Natural killer cell (primary cell): ENCODE measurements at regions not wholly inside any gene's neighbourhood (a gene's known extent, or its start where the extent isn't known, plus 50 kb on each side); places are given as distances from the start of the nearest gene placed in this dataset.

ENCODE experiments used
- ATAC-seq, 3 donors: fragments of 150-1000 bp in 2 of 3; fragments of 200-7000 bp in 1 of 3; cut with Tn5 transposase; 1 replicate in 1 of 3; 2 replicates in 2 of 3; pipeline ENCODE4 v1.10.0; 2021; ENCODE audit warnings: mild to moderate bottlenecking in 2 of 3, moderate library complexity in 2 of 3
- DNase-seq, 2 donors: peaks; one replicate each; pipeline versions ENCODE4 v3.0.0 to v3.0.0-alpha.2; 2013 to 2021; ENCODE audit warnings: mixed read lengths in 1 of 2
- H3K27ac ChIP-seq: one replicate; pipeline ENCODE4 v1.5.1; 2013; ENCODE audit warnings: mild to moderate bottlenecking, low read length
- H3K27me3 ChIP-seq: one replicate; pipeline ENCODE4 v1.6.1; 2013; ENCODE audit warnings: low read length; ENCODE audit not compliant: control insufficient read depth, insufficient read depth
- H3K36me3 ChIP-seq: one replicate; pipeline ENCODE4 v1.6.1; 2013; ENCODE audit warnings: low read length; ENCODE audit not compliant: control insufficient read depth, insufficient read depth
- H3K4me1 ChIP-seq: one replicate; pipeline ENCODE4 v1.6.1; 2013; ENCODE audit warnings: low read length; ENCODE audit not compliant: control insufficient read depth, insufficient read depth
- H3K4me3 ChIP-seq: one replicate; pipeline ENCODE4 v1.5.1; 2013; ENCODE audit warnings: low read length
- H3K9me3 ChIP-seq: one replicate; pipeline ENCODE4 v1.6.1; 2013; ENCODE audit warnings: low read length; ENCODE audit not compliant: control insufficient read depth, insufficient read depth
- H3K27ac Mint-ChIP-seq, 2 donors: one replicate each; pipeline ENCODE4 v1.8.0; 2022; ENCODE audit warnings: mild to moderate bottlenecking in 2 of 2, mixed read lengths in 2 of 2, moderate library complexity in 1 of 2
- H3K27me3 Mint-ChIP-seq, 2 donors: one replicate each; pipeline ENCODE4 v1.8.0; 2022; ENCODE audit warnings: low read depth in 2 of 2, mixed read lengths in 2 of 2
- H3K36me3 Mint-ChIP-seq: one replicate; pipeline ENCODE4 v1.8.0; 2022; ENCODE audit warnings: mixed read lengths
- H3K4me1 Mint-ChIP-seq, 2 donors: one replicate each; pipeline ENCODE4 v1.8.0; 2022; ENCODE audit warnings: mixed read lengths in 2 of 2
- H3K4me3 Mint-ChIP-seq: one replicate; pipeline ENCODE4 v1.8.0; 2022; ENCODE audit warnings: mild to moderate bottlenecking, moderate library complexity, mixed read lengths
- H3K9me3 Mint-ChIP-seq, 2 donors: one replicate each; pipeline ENCODE4 v1.8.0; 2022; ENCODE audit warnings: mixed read lengths in 2 of 2
- WGBS: methylation state at CpG from one replicate; pipeline ENCODE4 v1.1.7; 2013; ENCODE audit warnings: missing lambda C conversion rate; ENCODE audit not compliant: insufficient coverage; 5-methylcytosine and 5-hydroxymethylcytosine counted together
- intact Hi-C: fragments of 100-400 bp; cut with micrococcal nuclease; formaldehyde crosslinking; loops from one replicate; pipeline ENCODE4 v1.14.2; 2022
- TF ChIP-seq, protein P1 (sequence below): fragments of 200-600 bp; IDR thresholded peaks from one replicate; pipeline ENCODE4 v1.8.0; 2022; ENCODE audit warnings: antibody characterized with exemption

DNA sequence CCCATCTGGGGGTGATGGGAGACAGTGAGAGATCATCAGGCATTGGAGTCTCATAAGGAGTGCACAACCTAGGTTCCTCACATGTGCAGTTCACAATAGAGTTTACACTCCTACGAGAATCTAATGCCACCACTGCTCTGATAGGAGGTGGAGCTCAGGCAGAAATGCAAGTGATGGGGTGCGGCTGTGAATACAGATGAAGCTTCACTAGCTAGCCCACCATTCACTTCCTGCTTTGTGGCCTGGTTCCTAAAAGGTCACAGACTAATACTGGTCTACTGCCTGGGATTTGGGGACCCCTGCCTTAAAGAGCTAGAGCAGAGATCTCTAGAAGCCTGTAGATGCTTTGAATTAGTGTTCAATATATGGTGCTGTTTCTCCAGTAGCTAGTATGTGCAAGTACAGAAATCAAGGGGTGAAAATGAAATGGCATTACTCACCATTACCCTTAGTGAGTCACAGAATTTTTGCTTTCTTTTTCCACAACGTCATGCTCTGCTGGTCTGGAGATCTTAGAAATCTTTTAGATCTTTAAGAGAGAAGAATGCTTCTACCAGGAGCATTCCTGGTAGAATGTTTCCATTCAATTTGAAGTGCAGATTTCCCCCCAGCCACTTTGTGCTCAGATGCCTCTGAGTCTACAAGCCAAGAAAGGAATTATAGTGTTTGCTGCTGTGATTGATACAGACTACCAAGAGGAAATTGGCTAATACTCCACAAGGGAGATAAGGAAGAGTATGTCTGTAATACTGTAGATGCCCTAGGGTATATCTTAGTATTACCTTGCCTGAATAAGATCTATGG is 2301.2 kb downstream of the PCDH9 start:
- TF ChIP-seq, protein P1, sequence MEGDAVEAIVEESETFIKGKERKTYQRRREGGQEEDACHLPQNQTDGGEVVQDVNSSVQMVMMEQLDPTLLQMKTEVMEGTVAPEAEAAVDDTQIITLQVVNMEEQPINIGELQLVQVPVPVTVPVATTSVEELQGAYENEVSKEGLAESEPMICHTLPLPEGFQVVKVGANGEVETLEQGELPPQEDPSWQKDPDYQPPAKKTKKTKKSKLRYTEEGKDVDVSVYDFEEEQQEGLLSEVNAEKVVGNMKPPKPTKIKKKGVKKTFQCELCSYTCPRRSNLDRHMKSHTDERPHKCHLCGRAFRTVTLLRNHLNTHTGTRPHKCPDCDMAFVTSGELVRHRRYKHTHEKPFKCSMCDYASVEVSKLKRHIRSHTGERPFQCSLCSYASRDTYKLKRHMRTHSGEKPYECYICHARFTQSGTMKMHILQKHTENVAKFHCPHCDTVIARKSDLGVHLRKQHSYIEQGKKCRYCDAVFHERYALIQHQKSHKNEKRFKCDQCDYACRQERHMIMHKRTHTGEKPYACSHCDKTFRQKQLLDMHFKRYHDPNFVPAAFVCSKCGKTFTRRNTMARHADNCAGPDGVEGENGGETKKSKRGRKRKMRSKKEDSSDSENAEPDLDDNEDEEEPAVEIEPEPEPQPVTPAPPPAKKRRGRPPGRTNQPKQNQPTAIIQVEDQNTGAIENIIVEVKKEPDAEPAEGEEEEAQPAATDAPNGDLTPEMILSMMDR = no peak
- Histone ChIP-seq H3K9me3 (peaks cover 10% of the 10 kb centered on the region), H3K36me3 (no peaks in the 10 kb centered on the region), H3K27me3 (no peaks in the 10 kb centered on the region), H3K4me1 (no peaks in the 10 kb centered on the region), H3K4me3 (no peak overlapping the region), H3K27ac (no peak overlapping the region)
- H3K27ac Mint-ChIP-seq = no peak overlapping the region
- 67% methylated on average over 3 of the region's 3 CpGs for WGBS
- ATAC-seq (no peak), DNase-seq (no peak)
- H3K9me3 Mint-ChIP-seq = peaks cover 0 to 2% of the 10 kb centered on the region in 2 donors
- H3K27me3 Mint-ChIP-seq = no peaks in the 10 kb centered on the region
- H3K4me3 Mint-ChIP-seq = no peak overlapping the region
- H3K36me3 Mint-ChIP-seq = no peaks in the 10 kb centered on the region
- H3K4me1 Mint-ChIP-seq = no peaks in the 10 kb centered on the region
- intact Hi-C loops = no loop called here

GRCh38 chr13:64925727-64926126 is 2304.4 kb downstream of the PCDH9 start:
- H3K9me3 Mint-ChIP-seq = peaks cover 7 to 10% of the 10 kb centered on the region in 2 donors
- ATAC-seq (no peak), DNase-seq (no peak)
- H3K36me3 Mint-ChIP-seq = no peaks in the 10 kb centered on the region
- Histone ChIP-seq H3K4me3 (no peak overlapping the region), H3K4me1 (no peaks in the 10 kb centered on the region), H3K27me3 (no peaks in the 10 kb centered on the region), H3K27ac (no peak overlapping the region), H3K9me3 (peaks cover 10% of the 10 kb centered on the region), H3K36me3 (no peaks in the 10 kb centered on the region)
- H3K4me3 Mint-ChIP-seq = no peak overlapping the region
- 92% methylated on average over 19 of the region's 22 CpGs for WGBS
- TF ChIP-seq, protein P1 = no peak
- no peaks in the 10 kb centered on the region for H3K4me1 Mint-ChIP-seq
- intact Hi-C loops = no loop called here
- H3K27ac Mint-ChIP-seq = no peak overlapping the region
- H3K27me3 Mint-ChIP-seq = no peaks in the 10 kb centered on the region

- no peak overlapping the region for H3K4me3 Mint-ChIP-seq
- intact Hi-C loops = no loop called here
- H3K27ac ChIP-seq = no peak overlapping the region
- peaks cover 10% of the 10 kb centered on the region for H3K9me3 ChIP-seq
- no peaks in the 10 kb centered on the region for H3K27me3 ChIP-seq
- H3K4me3 ChIP-seq = no peak overlapping the region
- ATAC-seq (no peak), DNase-seq (no peak)
- 89% methylated on average over 7 of the region's 7 CpGs for WGBS
- no peaks in the 10 kb centered on the region for H3K27me3 Mint-ChIP-seq
- TF ChIP-seq, protein P1 = no peak
- H3K9me3 Mint-ChIP-seq = peaks cover 9 to 12% of the 10 kb centered on the region in 2 donors
- H3K36me3 Mint-ChIP-seq = no peaks in the 10 kb centered on the region
- H3K27ac Mint-ChIP-seq = no peak overlapping the region
- H3K36me3 ChIP-seq = no peaks in the 10 kb centered on the region
- no peaks in the 10 kb centered on the region for H3K4me1 Mint-ChIP-seq
- no peaks in the 10 kb centered on the region for H3K4me1 ChIP-seq
Observed at GRCh38 chr13:64925284-64925683, 2304.9 kb downstream of the PCDH9 start.

DNA sequence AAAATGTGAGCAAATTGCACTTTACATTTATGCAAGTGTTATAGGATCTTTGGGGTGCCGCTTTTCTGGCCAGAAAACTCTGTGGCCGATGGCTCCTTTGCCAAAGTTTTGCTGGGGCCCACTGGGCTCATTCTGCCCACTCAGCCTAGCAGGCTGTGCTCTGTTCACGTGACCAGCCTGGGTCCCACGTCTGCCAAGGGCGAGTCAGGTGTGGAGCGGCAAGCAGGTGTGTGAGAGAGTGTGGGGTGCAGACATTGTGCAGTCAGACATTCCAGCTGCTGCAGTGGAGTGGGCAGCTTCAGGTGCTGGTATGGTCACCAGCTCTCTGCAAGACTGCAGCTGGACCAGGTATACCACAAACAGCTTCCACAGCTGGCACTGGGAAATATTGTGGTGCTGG is 2305.7 kb downstream of the PCDH9 start:
- DNase-seq (no peak), ATAC-seq (no peak)
- no peaks in the 10 kb centered on the region for H3K36me3 ChIP-seq
- TF ChIP-seq, protein P1 = no peak
- intact Hi-C loops = no loop called here
- Mint-ChIP-seq H3K9me3 (peaks cover 9 to 12% of the 10 kb centered on the region in 2 donors), H3K4me3 (no peak overlapping the region), H3K36me3 (no peaks in the 10 kb centered on the region), H3K4me1 (no peaks in the 10 kb centered on the region), H3K27me3 (no peaks in the 10 kb centered on the region), H3K27ac (no peak overlapping the region)
- H3K4me1 ChIP-seq = no peaks in the 10 kb centered on the region
- no peak overlapping the region for H3K4me3 ChIP-seq
- 85% methylated on average over 6 of the region's 6 CpGs for WGBS
- peaks cover 10% of the 10 kb centered on the region for H3K9me3 ChIP-seq
- H3K27ac ChIP-seq = no peak overlapping the region
- no peaks in the 10 kb centered on the region for H3K27me3 ChIP-seq
